NOMO-1 treated with DMSO at 0.1 percent for 48 hours (cell line): ENCODE measurements at regions not wholly inside any gene's neighbourhood (a gene's known extent, or its start where the extent isn't known, plus 50 kb on each side); places are given as distances from the start of the nearest gene placed in this dataset.
A peak's percentile ranks its signal among the peaks of the same experiment; 100 is the strongest.
"Not testable (repeated sequence)": the region's sequence is repeated elsewhere in the genome, so short reads cannot be mapped to it uniquely, and the experiment has no call there.

Experiments
- DNase-seq: peaks from one replicate; lab custom pipeline; 2025; ENCODE audit not compliant: unreplicated experiment; lab: John Stamatoyannopoulos, UW

- peak; percentile 23 for DNase-seq
These were observed 891.6 kb upstream of the CRIM1 start for GRCh38 chr2:35463805-35464596.

- no peak for DNase-seq
These were observed 893.2 kb upstream of the CRIM1 start for GRCh38 chr2:35462226-35462998.

- no peak for DNase-seq
These were observed 894.2 kb upstream of the CRIM1 start for GRCh38 chr2:35461406-35461805.

- DNase-seq = no peak
These were observed 900.5 kb upstream of the CRIM1 start for GRCh38 chr2:35454966-35455638.

- no peak for DNase-seq
These were observed 907.8 kb upstream of the CRIM1 start for GRCh38 chr2:35447821-35448220.

GRCh38 chr2:35447215-35447614 is 908.4 kb upstream of the CRIM1 start:
- peak; percentile 97 for DNase-seq

GRCh38 chr2:35443087-35443486 is 912.5 kb upstream of the CRIM1 start:
- peak; percentile 53 for DNase-seq

GRCh38 chr2:35441575-35441974 is 914.0 kb upstream of the CRIM1 start:
- not testable (repeated sequence) for DNase-seq

- not testable (repeated sequence) for DNase-seq
These were observed 915.3 kb upstream of the CRIM1 start for GRCh38 chr2:35440308-35440707.

- not testable (repeated sequence) for DNase-seq
These were observed 918.7 kb upstream of the CRIM1 start for GRCh38 chr2:35436893-35437292.

- DNase-seq = peak; percentile 28
These were observed 927.0 kb upstream of the CRIM1 start for GRCh38 chr2:35428548-35428947.

- no peak for DNase-seq
These were observed 934.1 kb upstream of the CRIM1 start for GRCh38 chr2:35421485-35421884.

GRCh38 chr2:35417293-35417692 is 938.3 kb upstream of the CRIM1 start:
- no peak for DNase-seq

GRCh38 chr2:35416391-35417140 is 939.0 kb upstream of the CRIM1 start:
- DNase-seq = no peak

GRCh38 chr2:35415942-35416341 is 939.6 kb upstream of the CRIM1 start:
- DNase-seq = no peak

- no peak for DNase-seq
These were observed 940.3 kb upstream of the CRIM1 start for GRCh38 chr2:35415282-35415681.

- peak; percentile 31 for DNase-seq
These were observed 945.0 kb upstream of the CRIM1 start for GRCh38 chr2:35410431-35411061.

- DNase-seq = no peak
These were observed 945.8 kb upstream of the CRIM1 start for GRCh38 chr2:35409762-35410161.

GRCh38 chr2:35408320-35408719 is 947.3 kb upstream of the CRIM1 start:
- DNase-seq = no peak

GRCh38 chr2:35391736-35392442 is 963.7 kb upstream of the CRIM1 start:
- no peak for DNase-seq
